OCI-LY7 (cell line): ENCODE measurements at regions not wholly inside any gene's neighbourhood (a gene's known extent, or its start where the extent isn't known, plus 50 kb on each side); places are given as distances from the start of the nearest gene placed in this dataset.

Source experiments
- BruUV-seq: library from RNA; stranded (reverse); fragments of 400-500 nt; replicated peaks from 2 replicates; lab custom pipeline; 2021; lab: Mats Ljungman, UMichigan
- CTCF ChIA-PET: fragments of 300-600 bp; sonication (Branson Sonifier 250); formaldehyde crosslinking; loops from one replicate; lab custom pipeline; 2022; ENCODE audit warnings: antibody characterized with exemption; ENCODE audit not compliant: unreplicated experiment; lab: Charles Lee
- POLR2A ChIA-PET: fragments of 300-600 bp; sonication (Branson Sonifier 250); formaldehyde crosslinking; loops from one replicate; lab custom pipeline; 2022; ENCODE audit warnings: antibody characterized with exemption; lab: Charles Lee
- DNase-seq: peaks from one replicate; pipeline ENCODE4 v3.0.0-alpha.2; 2015; ENCODE audit warnings: low spot score
- H2AFZ ChIP-seq: fragments of 200-600 bp; sonication (generic), shearing (Covaris generic); 2 replicates; pipeline ENCODE4 v1.6.1; 2014; ENCODE audit warnings: mild to moderate bottlenecking, antibody characterized with exemption, low read length, moderate library complexity
- H3K27ac ChIP-seq: fragments of 200-600 bp; sonication (generic); 2 replicates; pipeline ENCODE4 v1.5.1; 2014; ENCODE audit warnings: mixed run types, low read depth, mild to moderate bottlenecking, moderate library complexity, low read length, inconsistent platforms; ENCODE audit not compliant: poor library complexity, severe bottlenecking
- H3K36me3 ChIP-seq: fragments of 200-600 bp; sonication (generic); 2 replicates; pipeline ENCODE4 v1.6.1; 2014; ENCODE audit warnings: mild to moderate bottlenecking, antibody characterized with exemption, low read length, moderate library complexity, mixed read lengths; ENCODE audit not compliant: insufficient read depth
- H3K4me1 ChIP-seq: fragments of 200-600 bp; sonication (generic); 2 replicates; pipeline ENCODE4 v1.5.1; 2014; ENCODE audit warnings: mild to moderate bottlenecking, low read length; ENCODE audit not compliant: insufficient read depth, poor library complexity, severe bottlenecking
- H3K4me2 ChIP-seq: fragments of 200-600 bp; sonication (generic); 2 replicates; pipeline ENCODE4 v1.6.1; 2014; ENCODE audit warnings: mild to moderate bottlenecking, low read length
- H3K4me3 ChIP-seq: fragments of 200-600 bp; sonication (generic); 2 replicates; pipeline ENCODE4 v1.5.1; 2014; ENCODE audit warnings: mild to moderate bottlenecking, low read depth, low read length; ENCODE audit not compliant: poor library complexity, severe bottlenecking
- H3K79me2 ChIP-seq: fragments of 200-600 bp; sonication (generic); 2 replicates; pipeline ENCODE4 v1.6.1; 2016; ENCODE audit warnings: low read depth, mild to moderate bottlenecking, low read length, moderate library complexity, mixed read lengths; ENCODE audit not compliant: insufficient read depth
- H3K9me2 ChIP-seq: fragments of 200-600 bp; sonication (generic); 2 replicates; pipeline ENCODE4 v1.6.1; 2016; ENCODE audit warnings: mild to moderate bottlenecking, low read length, mixed read lengths; ENCODE audit not compliant: insufficient read depth
- H3K9me3 ChIP-seq: fragments of 200-600 bp; sonication (generic); 2 replicates; pipeline ENCODE4 v1.6.1; 2014; ENCODE audit warnings: mild to moderate bottlenecking, mixed run types, low read length, mixed read lengths
- H4K20me1 ChIP-seq: fragments of 200-600 bp; sonication (generic); 2 replicates; pipeline ENCODE4 v1.6.1; 2014; ENCODE audit warnings: mild to moderate bottlenecking, antibody characterized with exemption, low read length, moderate library complexity, mixed read lengths; ENCODE audit not compliant: insufficient read depth
- EZH2phosphoT487 ChIP-seq: fragments of 200-600 bp; sonication (generic); IDR thresholded peaks from 2 replicates; pipeline ENCODE4 v1.6.1; 2018; ENCODE audit warnings: low read depth, borderline replicate concordance, mild to moderate bottlenecking, mixed run types, antibody characterized with exemption, low read length, moderate library complexity, mixed read lengths
- intact Hi-C: fragments of 100-400 bp; cut with micrococcal nuclease; formaldehyde crosslinking; loops from one replicate; pipeline ENCODE4 v1.10.0; 2022; ENCODE audit not compliant: unreplicated experiment
- TF ChIP-seq, protein P1 (sequence below): fragments of 200-600 bp; sonication (generic); conservative IDR thresholded peaks from 2 replicates; pipeline ENCODE4 v1.5.1; 2014; ENCODE audit warnings: mild to moderate bottlenecking, antibody characterized with exemption, low read length, moderate library complexity, mixed read lengths

- no peaks in the 10 kb centered on the region for H3K4me1 ChIP-seq
- ChIA-PET CTCF (no interaction called here), POLR2A (no interaction called here)
- no peak overlapping the region for H3K4me2 ChIP-seq
- H4K20me1 ChIP-seq = no peaks in the 10 kb centered on the region
- no peaks in the 10 kb centered on the region for H3K36me3 ChIP-seq
- intact Hi-C loops = no loop called here
- no TSS peak for BruUV-seq
- no peak overlapping the region for H3K27ac ChIP-seq
- H3K4me3 ChIP-seq = no peak overlapping the region
- no peak overlapping the region for H2AFZ ChIP-seq
- TF ChIP-seq EZH2phosphoT487 = no peak
- TF ChIP-seq, protein P1, sequence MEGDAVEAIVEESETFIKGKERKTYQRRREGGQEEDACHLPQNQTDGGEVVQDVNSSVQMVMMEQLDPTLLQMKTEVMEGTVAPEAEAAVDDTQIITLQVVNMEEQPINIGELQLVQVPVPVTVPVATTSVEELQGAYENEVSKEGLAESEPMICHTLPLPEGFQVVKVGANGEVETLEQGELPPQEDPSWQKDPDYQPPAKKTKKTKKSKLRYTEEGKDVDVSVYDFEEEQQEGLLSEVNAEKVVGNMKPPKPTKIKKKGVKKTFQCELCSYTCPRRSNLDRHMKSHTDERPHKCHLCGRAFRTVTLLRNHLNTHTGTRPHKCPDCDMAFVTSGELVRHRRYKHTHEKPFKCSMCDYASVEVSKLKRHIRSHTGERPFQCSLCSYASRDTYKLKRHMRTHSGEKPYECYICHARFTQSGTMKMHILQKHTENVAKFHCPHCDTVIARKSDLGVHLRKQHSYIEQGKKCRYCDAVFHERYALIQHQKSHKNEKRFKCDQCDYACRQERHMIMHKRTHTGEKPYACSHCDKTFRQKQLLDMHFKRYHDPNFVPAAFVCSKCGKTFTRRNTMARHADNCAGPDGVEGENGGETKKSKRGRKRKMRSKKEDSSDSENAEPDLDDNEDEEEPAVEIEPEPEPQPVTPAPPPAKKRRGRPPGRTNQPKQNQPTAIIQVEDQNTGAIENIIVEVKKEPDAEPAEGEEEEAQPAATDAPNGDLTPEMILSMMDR = no peak
- H3K79me2 ChIP-seq = no peaks in the 10 kb centered on the region
- no peaks in the 10 kb centered on the region for H3K9me2 ChIP-seq
- DNase-seq = no peak
- no peaks in the 10 kb centered on the region for H3K9me3 ChIP-seq
Measured at GRCh38 chr12:114752217-114752616, 68.2 kb upstream of the TBX3 start.

DNA sequence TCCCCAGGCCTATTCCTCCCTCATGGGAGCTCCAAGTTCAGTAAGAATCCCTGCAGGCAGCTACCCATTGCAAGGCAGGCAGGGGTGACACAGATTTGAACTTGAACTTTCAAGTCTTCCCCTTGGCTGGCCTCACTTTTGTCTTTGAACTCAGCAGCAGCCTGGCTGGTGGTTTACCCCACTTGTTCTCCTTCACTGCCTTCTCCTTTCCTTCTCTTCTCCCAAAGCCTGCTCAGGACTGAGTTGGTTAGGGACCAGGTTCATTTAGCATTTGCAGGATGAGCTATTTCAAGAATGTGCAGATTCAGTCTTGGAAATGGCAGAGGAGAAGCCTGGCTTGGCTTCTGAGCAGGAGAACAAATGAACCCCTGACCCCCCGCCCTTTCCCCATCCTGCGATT lies 67.7 kb upstream of the TBX3 start:
- CTCF ChIA-PET = no interaction called here
- H3K4me3 ChIP-seq = no peak overlapping the region
- no peaks in the 10 kb centered on the region for H3K9me3 ChIP-seq
- intact Hi-C loops = no loop called here
- BruUV-seq = no TSS peak
- H3K4me2 ChIP-seq = no peak overlapping the region
- TF ChIP-seq, protein P1 = no peak
- TF ChIP-seq EZH2phosphoT487 = no peak
- no peaks in the 10 kb centered on the region for H4K20me1 ChIP-seq
- no peak overlapping the region for H3K27ac ChIP-seq
- no peak for DNase-seq
- POLR2A ChIA-PET = no interaction called here
- H3K9me2 ChIP-seq = no peaks in the 10 kb centered on the region
- no peaks in the 10 kb centered on the region for H3K79me2 ChIP-seq
- H3K36me3 ChIP-seq = no peaks in the 10 kb centered on the region
- no peak overlapping the region for H2AFZ ChIP-seq
- no peaks in the 10 kb centered on the region for H3K4me1 ChIP-seq

DNA sequence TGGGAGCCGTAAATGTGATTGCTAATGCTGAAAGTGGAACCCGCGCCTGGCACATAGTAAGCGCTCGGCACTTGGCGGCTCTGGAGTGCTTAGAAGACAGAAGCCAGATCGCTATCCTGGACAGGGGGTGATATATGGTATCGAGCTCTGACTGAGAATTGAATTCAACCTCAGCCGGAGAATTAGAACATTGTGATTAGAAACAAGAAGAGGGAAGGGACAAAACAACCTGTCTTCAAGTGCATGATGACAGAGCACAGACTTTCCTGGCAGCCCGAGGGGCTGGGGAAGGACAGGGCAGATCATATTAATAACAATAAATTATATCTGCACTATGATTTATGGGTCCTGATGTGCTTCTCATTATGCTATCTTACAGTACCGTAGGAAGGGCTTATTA lies 66.9 kb upstream of the TBX3 start:
- Histone ChIP-seq H3K4me3 (no peak overlapping the region), H3K27ac (no peak overlapping the region), H3K4me2 (no peak overlapping the region), H4K20me1 (no peaks in the 10 kb centered on the region), H3K4me1 (no peaks in the 10 kb centered on the region), H3K9me3 (no peaks in the 10 kb centered on the region), H2AFZ (no peak overlapping the region), H3K79me2 (no peaks in the 10 kb centered on the region), H3K9me2 (no peaks in the 10 kb centered on the region), H3K36me3 (no peaks in the 10 kb centered on the region)
- intact Hi-C loops = no loop called here
- TF ChIP-seq, protein P1 = no peak
- TF ChIP-seq EZH2phosphoT487 = no peak
- DNase-seq = no peak
- CTCF ChIA-PET = no interaction called here
- POLR2A ChIA-PET = no interaction called here
- no TSS peak for BruUV-seq
